ENCODE measurements at regions not wholly inside any gene's neighbourhood (a gene's known extent, or its start where the extent isn't known, plus 50 kb on each side); places are given as distances from the start of the nearest gene placed in this dataset.

GRCh38 chrX:35339796-35340195 is 397.2 kb downstream of the FAM47B start:
- DNase-seq (ENCODE audit: low spot score) = no peak
- ChIA-PET POLR2A (ENCODE audit: low non-redundant PET) (no interaction called here), CTCF (no interaction called here)
- no peaks in the 10 kb centered on the region for H3K4me1 ChIP-seq (ENCODE audit: insufficient read depth, low read length, poor library complexity, severe bottlenecking)
- intact Hi-C loops (cut with micrococcal nuclease; ENCODE audit: unreplicated experiment) = no loop called here
- H3K27ac ChIP-seq (ENCODE audit: low read depth, low read length, poor library complexity, severe bottlenecking) = no peak overlapping the region
- BruUV-seq (replicated peaks) = no TSS peak
- H3K9me3 ChIP-seq (ENCODE audit: low read depth, low read length, poor library complexity, severe bottlenecking) = no peaks in the 10 kb centered on the region
- no peaks in the 10 kb centered on the region for H3K27me3 ChIP-seq (replicated peaks; ENCODE audit: insufficient read depth, low read depth, low read length, poor library complexity)
- H3K36me3 ChIP-seq (ENCODE audit: insufficient read depth, low read length, poor library complexity, severe bottlenecking) = no peaks in the 10 kb centered on the region
- no peak for TF ChIP-seq EZH2 (IDR thresholded peaks at IDR 0.05; ENCODE audit: borderline replicate concordance, low read depth, low read length, poor library complexity, severe bottlenecking)
- H3K4me3 ChIP-seq (ENCODE audit: low read depth, low read length, poor library complexity, severe bottlenecking) = no peak overlapping the region

DNA sequence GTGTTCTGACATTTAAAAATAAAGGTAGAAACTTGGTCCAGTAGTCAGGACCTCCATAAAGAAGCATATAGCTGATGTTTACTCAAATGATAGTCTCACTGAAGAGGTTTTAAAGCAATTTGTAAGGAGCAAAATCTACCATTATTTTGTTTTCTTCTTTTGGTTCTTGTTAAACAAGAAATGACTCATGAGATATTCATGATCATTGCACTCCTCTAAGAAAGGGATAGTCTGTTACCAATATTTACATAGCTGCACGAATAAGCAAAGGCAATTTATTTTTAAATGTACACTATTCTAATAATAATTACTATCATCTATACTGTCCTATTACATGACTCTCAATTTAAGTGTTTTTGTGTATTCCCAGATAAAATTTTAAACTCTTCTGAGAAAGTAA is 397.9 kb downstream of the FAM47B start:
- no peaks in the 10 kb centered on the region for H3K36me3 ChIP-seq (ENCODE audit: insufficient read depth, low read length, poor library complexity, severe bottlenecking)
- H3K4me1 ChIP-seq (ENCODE audit: insufficient read depth, low read length, poor library complexity, severe bottlenecking) = no peaks in the 10 kb centered on the region
- intact Hi-C loops (cut with micrococcal nuclease; ENCODE audit: unreplicated experiment) = no loop called here
- no peak for TF ChIP-seq CTCF (conservative IDR thresholded peaks at IDR 0.05; ENCODE audit: low read depth, low read length)
- no peak for TF ChIP-seq EZH2 (IDR thresholded peaks at IDR 0.05; ENCODE audit: borderline replicate concordance, low read depth, low read length, poor library complexity, severe bottlenecking)
- POLR2A ChIA-PET (ENCODE audit: low non-redundant PET) = no interaction called here
- H3K9me3 ChIP-seq (ENCODE audit: low read depth, low read length, poor library complexity, severe bottlenecking) = no peaks in the 10 kb centered on the region
- no peak for DNase-seq (ENCODE audit: low spot score)
- no peak overlapping the region for H3K27ac ChIP-seq (ENCODE audit: low read depth, low read length, poor library complexity, severe bottlenecking)
- no peaks in the 10 kb centered on the region for H3K27me3 ChIP-seq (replicated peaks; ENCODE audit: insufficient read depth, low read depth, low read length, poor library complexity)
- H3K4me3 ChIP-seq (ENCODE audit: low read depth, low read length, poor library complexity, severe bottlenecking) = no peak overlapping the region
- no TSS peak for BruUV-seq (replicated peaks)
- CTCF ChIA-PET = no interaction called here

GRCh38 chrX:35351212-35351611 is 408.6 kb downstream of the FAM47B start:
- Histone ChIP-seq H3K4me1 (ENCODE audit: insufficient read depth, low read length, poor library complexity, severe bottlenecking) (no peaks in the 10 kb centered on the region), H3K27me3 (replicated peaks; ENCODE audit: insufficient read depth, low read depth, low read length, poor library complexity) (no peaks in the 10 kb centered on the region), H3K27ac (ENCODE audit: low read depth, low read length, poor library complexity, severe bottlenecking) (no peak overlapping the region), H3K36me3 (ENCODE audit: insufficient read depth, low read length, poor library complexity, severe bottlenecking) (no peaks in the 10 kb centered on the region), H3K9me3 (ENCODE audit: low read depth, low read length, poor library complexity, severe bottlenecking) (no peaks in the 10 kb centered on the region), H3K4me3 (ENCODE audit: low read depth, low read length, poor library complexity, severe bottlenecking) (no peak overlapping the region)
- intact Hi-C loops (cut with micrococcal nuclease; ENCODE audit: unreplicated experiment) = no loop called here
- CTCF ChIA-PET = no interaction called here
- POLR2A ChIA-PET (ENCODE audit: low non-redundant PET) = no interaction called here
- TF ChIP-seq CTCF (conservative IDR thresholded peaks at IDR 0.05; ENCODE audit: low read depth, low read length) = no peak
- no peak for TF ChIP-seq EZH2 (IDR thresholded peaks at IDR 0.05; ENCODE audit: borderline replicate concordance, low read depth, low read length, poor library complexity, severe bottlenecking)
- DNase-seq (ENCODE audit: low spot score) = no peak
- no TSS peak for BruUV-seq (replicated peaks)

DNA sequence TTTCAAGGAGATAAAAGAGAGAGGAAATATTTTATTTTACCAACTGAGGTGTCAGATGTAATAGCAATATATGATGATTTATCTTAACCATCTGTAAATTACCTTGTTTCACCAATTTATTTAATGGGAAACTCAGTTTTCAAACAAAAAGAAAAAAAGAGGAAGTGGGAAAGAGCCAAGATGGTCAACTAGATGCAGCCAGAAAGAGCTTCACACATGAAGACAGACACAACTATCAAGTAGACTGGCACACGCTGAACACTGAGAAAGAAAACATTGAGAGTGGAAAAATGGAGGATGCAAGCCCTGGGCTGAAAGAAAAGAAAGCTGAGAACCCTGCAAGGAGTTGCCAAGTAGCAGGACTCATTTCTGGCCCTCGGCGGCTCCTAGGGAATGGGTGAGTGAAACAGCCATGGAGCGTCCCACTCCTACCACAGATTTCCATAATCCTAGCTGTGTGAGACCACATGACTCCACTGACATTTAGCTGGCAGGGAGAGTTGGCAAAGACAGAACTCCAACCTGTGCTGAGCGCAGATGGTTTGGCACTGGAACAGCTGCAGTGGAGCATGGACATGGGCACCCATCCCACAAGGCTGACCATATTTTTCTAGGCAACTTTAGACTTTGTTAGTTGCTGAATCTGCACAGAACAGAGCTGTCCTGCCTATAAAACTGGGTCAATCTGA is 409.3 kb downstream of the FAM47B start:
- intact Hi-C loops (cut with micrococcal nuclease; ENCODE audit: unreplicated experiment) = no loop called here
- TF ChIP-seq EZH2 (IDR thresholded peaks at IDR 0.05; ENCODE audit: borderline replicate concordance, low read depth, low read length, poor library complexity, severe bottlenecking) (no peak), CTCF (conservative IDR thresholded peaks at IDR 0.05; ENCODE audit: low read depth, low read length) (no peak)
- BruUV-seq (replicated peaks) = no TSS peak

More for the DNA sequence above, 409.3 kb downstream of the FAM47B start:
- ChIA-PET CTCF (no interaction called here), POLR2A (ENCODE audit: low non-redundant PET) (no interaction called here)
- Histone ChIP-seq H3K4me1 (ENCODE audit: insufficient read depth, low read length, poor library complexity, severe bottlenecking) (no peaks in the 10 kb centered on the region), H3K27ac (ENCODE audit: low read depth, low read length, poor library complexity, severe bottlenecking) (no peak overlapping the region), H3K9me3 (ENCODE audit: low read depth, low read length, poor library complexity, severe bottlenecking) (no peaks in the 10 kb centered on the region), H3K36me3 (ENCODE audit: insufficient read depth, low read length, poor library complexity, severe bottlenecking) (no peaks in the 10 kb centered on the region), H3K4me3 (ENCODE audit: low read depth, low read length, poor library complexity, severe bottlenecking) (no peak overlapping the region), H3K27me3 (replicated peaks; ENCODE audit: insufficient read depth, low read depth, low read length, poor library complexity) (no peaks in the 10 kb centered on the region)
- DNase-seq (ENCODE audit: low spot score) = no peak
